ENCODE measurements at regions not wholly inside any gene's neighbourhood (a gene's known extent, or its start where the extent isn't known, plus 50 kb on each side); places are given as distances from the start of the nearest gene placed in this dataset.

DNA sequence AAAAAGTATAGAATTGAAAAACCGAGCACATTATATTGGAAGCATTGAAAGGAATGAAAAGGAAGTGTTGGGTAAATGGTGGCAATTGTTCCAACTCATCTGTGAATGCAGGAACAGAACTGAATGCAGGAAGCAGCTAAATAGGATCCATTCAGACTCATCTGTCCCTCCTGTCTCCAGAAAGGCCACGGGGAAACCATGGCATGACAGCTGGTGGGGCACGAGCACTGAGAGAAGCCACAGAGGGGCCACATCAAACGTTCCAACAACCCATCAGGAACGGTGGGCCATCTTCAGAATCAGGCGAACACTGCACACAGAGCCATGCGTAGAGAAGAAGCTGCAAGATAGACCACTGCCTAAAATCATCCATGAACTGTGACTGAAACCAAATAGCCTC is 138.5 kb upstream of the SLC35G4 start:
- TF ChIP-seq SRY (CRISPR knock-in tag; IDR thresholded peaks at IDR 0.05) (no peak), TAF1 (CRISPR knock-in tag; IDR thresholded peaks at IDR 0.05) (no peak), BRCA1 (CRISPR knock-in tag; IDR thresholded peaks at IDR 0.05) (no peak), HDAC6 (IDR thresholded peaks at IDR 0.05; ENCODE audit: low read depth, low read length) (no peak), PHB2 (IDR thresholded peaks at IDR 0.05; ENCODE audit: partially characterized antibody) (no peak), ZNF121 (CRISPR knock-in tag; IDR thresholded peaks at IDR 0.05) (no peak), KLF6 (CRISPR knock-in tag; IDR thresholded peaks at IDR 0.05) (no peak), DNMT3B (CRISPR knock-in tag; conservative IDR thresholded peaks at IDR 0.05) (no peak), KLF12 (CRISPR knock-in tag; IDR thresholded peaks at IDR 0.05; ENCODE audit: borderline replicate concordance) (no peak), NFYC (CRISPR knock-in tag; IDR thresholded peaks at IDR 0.05) (no peak), EP300 (IDR thresholded peaks at IDR 0.05; ENCODE audit: low read depth in 2 of 2, low read length in 2 of 2) (no peak), EP300 (CRISPR knock-in tag; IDR thresholded peaks at IDR 0.05; ENCODE audit: borderline replicate concordance) (no peak), TCF7L2 (IDR thresholded peaks at IDR 0.05; ENCODE audit: low read depth, low read length) (no peak), HNF4G (IDR thresholded peaks at IDR 0.05; ENCODE audit: borderline replicate concordance, low read depth, low read length) (no peak), HNF4G (CRISPR knock-in tag; IDR thresholded peaks at IDR 0.05; ENCODE audit: borderline replicate concordance, low read depth) (no peak)
